ENCODE measurements at regions not wholly inside any gene's neighbourhood (a gene's known extent, or its start where the extent isn't known, plus 50 kb on each side); places are given as distances from the start of the nearest gene placed in this dataset.

GRCh38 chr12:87464565-87464964 lies 564.6 kb downstream of the C12orf50 start:
- Histone ChIP-seq H3K4me3 (ENCODE audit: low read depth, low read length) (no peak overlapping the region), H3K4me1 (ENCODE audit: control insufficient read depth, insufficient read depth, low read length) (no peaks in the 10 kb centered on the region), H3K27ac (ENCODE audit: extremely low read depth, low read depth, low read length) (no peak overlapping the region), H3K9me3 (ENCODE audit: control insufficient read depth, insufficient read depth, low read depth, low read length) (no peaks in the 10 kb centered on the region), H3K36me3 (ENCODE audit: control insufficient read depth in 2 of 2, insufficient read depth in 1 of 2, low read length in 2 of 2) (no peaks in the 10 kb centered on the region)
- no peak for TF ChIP-seq ZNF837 (tag by site-specific recombination; IDR thresholded peaks at IDR 0.05)
- TF ChIP-seq, protein P1, sequence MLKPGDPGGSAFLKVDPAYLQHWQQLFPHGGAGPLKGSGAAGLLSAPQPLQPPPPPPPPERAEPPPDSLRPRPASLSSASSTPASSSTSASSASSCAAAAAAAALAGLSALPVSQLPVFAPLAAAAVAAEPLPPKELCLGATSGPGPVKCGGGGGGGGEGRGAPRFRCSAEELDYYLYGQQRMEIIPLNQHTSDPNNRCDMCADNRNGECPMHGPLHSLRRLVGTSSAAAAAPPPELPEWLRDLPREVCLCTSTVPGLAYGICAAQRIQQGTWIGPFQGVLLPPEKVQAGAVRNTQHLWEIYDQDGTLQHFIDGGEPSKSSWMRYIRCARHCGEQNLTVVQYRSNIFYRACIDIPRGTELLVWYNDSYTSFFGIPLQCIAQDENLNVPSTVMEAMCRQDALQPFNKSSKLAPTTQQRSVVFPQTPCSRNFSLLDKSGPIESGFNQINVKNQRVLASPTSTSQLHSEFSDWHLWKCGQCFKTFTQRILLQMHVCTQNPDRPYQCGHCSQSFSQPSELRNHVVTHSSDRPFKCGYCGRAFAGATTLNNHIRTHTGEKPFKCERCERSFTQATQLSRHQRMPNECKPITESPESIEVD (tag by site-specific recombination; IDR thresholded peaks at IDR 0.05) = no peak
- no peak for TF ChIP-seq ZNF660 (tag by site-specific recombination; IDR thresholded peaks at IDR 0.05)
- TF ChIP-seq, protein P2, sequence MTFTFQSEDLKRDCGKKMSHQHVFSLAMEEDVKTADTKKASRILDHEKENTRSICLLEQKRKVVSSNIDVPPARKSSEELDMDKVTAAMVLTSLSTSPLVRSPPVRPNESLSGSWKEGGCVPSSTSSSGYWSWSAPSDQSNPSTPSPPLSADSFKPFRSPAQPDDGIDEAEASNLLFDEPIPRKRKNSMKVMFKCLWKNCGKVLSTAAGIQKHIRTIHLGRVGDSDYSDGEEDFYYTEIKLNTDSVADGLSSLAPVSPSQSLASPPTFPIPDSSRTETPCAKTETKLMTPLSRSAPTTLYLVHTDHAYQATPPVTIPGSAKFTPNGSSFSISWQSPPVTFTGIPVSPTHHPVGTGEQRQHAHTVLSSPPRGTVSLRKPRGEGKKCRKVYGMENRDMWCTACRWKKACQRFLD (tag by site-specific recombination; IDR thresholded peaks at IDR 0.05) = no peak
- no peak for TF ChIP-seq ZNF354C (tag by site-specific recombination; IDR thresholded peaks at IDR 0.05; ENCODE audit: borderline replicate concordance, low read depth)
- POLR2A ChIA-PET = no interaction called here
- CTCF ChIA-PET = no interaction called here

- POLR2A ChIA-PET = no interaction called here
Measured at GRCh38 chr12:87444039-87444438, 585.2 kb downstream of the C12orf50 start.

GRCh38 chr12:87441511-87441910 lies 587.7 kb downstream of the C12orf50 start:
- POLR2A ChIA-PET = no interaction called here
- Histone ChIP-seq H3K4me1 (ENCODE audit: control insufficient read depth, insufficient read depth, low read length) (no peaks in the 10 kb centered on the region), H3K36me3 (ENCODE audit: control insufficient read depth in 2 of 2, insufficient read depth in 1 of 2, low read length in 2 of 2) (no peaks in the 10 kb centered on the region), H3K4me3 (ENCODE audit: low read depth, low read length) (no peak overlapping the region), H3K27ac (ENCODE audit: extremely low read depth, low read depth, low read length) (no peak overlapping the region), H3K9me3 (ENCODE audit: control insufficient read depth, insufficient read depth, low read depth, low read length) (no peaks in the 10 kb centered on the region)
- CTCF ChIA-PET = no interaction called here
- TF ChIP-seq, protein P3, sequence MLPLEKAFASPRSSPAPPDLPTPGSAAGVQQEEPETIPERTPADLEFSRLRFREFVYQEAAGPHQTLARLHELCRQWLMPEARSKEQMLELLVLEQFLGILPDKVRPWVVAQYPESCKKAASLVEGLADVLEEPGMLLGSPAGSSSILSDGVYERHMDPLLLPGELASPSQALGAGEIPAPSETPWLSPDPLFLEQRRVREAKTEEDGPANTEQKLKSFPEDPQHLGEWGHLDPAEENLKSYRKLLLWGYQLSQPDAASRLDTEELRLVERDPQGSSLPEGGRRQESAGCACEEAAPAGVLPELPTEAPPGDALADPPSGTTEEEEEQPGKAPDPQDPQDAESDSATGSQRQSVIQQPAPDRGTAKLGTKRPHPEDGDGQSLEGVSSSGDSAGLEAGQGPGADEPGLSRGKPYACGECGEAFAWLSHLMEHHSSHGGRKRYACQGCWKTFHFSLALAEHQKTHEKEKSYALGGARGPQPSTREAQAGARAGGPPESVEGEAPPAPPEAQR (tag by site-specific recombination; IDR thresholded peaks at IDR 0.05) = no peak
- TF ChIP-seq ZNF426 (tag by site-specific recombination; IDR thresholded peaks at IDR 0.05) = no peak
- TF ChIP-seq SP2 (tag by site-specific recombination; IDR thresholded peaks at IDR 0.05) = no peak
- TF ChIP-seq ZNF785 (tag by site-specific recombination; IDR thresholded peaks at IDR 0.05) = no peak
- no peak for TF ChIP-seq ZNF433 (tag by site-specific recombination; IDR thresholded peaks at IDR 0.05; ENCODE audit: low read depth)
- TF ChIP-seq ZFP69B (tag by site-specific recombination; IDR thresholded peaks at IDR 0.05) = no peak
- TF ChIP-seq ZNF561 (tag by site-specific recombination; IDR thresholded peaks at IDR 0.05; ENCODE audit: borderline replicate concordance) = no peak
- no peak for TF ChIP-seq ZNF10 (tag by site-specific recombination; IDR thresholded peaks at IDR 0.05)
- TF ChIP-seq ZNF140 (tag by site-specific recombination; IDR thresholded peaks at IDR 0.05) = no peak
- no peak for TF ChIP-seq WT1 (tag by site-specific recombination; IDR thresholded peaks at IDR 0.05)
- no peak for TF ChIP-seq ZNF501 (tag by site-specific recombination; IDR thresholded peaks at IDR 0.05)
- TF ChIP-seq, protein P4, sequence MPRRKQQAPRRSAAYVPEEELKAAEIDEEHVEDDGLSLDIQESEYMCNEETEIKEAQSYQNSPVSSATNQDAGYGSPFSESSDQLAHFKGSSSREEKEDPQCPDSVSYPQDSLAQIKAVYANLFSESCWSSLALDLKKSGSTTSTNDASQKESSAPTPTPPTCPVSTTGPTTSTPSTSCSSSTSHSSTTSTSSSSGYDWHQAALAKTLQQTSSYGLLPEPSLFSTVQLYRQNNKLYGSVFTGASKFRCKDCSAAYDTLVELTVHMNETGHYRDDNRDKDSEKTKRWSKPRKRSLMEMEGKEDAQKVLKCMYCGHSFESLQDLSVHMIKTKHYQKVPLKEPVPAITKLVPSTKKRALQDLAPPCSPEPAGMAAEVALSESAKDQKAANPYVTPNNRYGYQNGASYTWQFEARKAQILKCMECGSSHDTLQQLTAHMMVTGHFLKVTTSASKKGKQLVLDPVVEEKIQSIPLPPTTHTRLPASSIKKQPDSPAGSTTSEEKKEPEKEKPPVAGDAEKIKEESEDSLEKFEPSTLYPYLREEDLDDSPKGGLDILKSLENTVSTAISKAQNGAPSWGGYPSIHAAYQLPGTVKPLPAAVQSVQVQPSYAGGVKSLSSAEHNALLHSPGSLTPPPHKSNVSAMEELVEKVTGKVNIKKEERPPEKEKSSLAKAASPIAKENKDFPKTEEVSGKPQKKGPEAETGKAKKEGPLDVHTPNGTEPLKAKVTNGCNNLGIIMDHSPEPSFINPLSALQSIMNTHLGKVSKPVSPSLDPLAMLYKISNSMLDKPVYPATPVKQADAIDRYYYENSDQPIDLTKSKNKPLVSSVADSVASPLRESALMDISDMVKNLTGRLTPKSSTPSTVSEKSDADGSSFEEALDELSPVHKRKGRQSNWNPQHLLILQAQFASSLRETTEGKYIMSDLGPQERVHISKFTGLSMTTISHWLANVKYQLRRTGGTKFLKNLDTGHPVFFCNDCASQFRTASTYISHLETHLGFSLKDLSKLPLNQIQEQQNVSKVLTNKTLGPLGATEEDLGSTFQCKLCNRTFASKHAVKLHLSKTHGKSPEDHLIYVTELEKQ (tag by site-specific recombination; IDR thresholded peaks at IDR 0.05; ENCODE audit: borderline replicate concordance) = no peak
- no peak for TF ChIP-seq ZNF544 (tag by site-specific recombination; IDR thresholded peaks at IDR 0.05)
- TF ChIP-seq YY2 (tag by site-specific recombination; IDR thresholded peaks at IDR 0.05) = no peak
- TF ChIP-seq ZNF169 (tag by site-specific recombination; IDR thresholded peaks at IDR 0.05) = no peak
- no peak for TF ChIP-seq ZNF626 (tag by site-specific recombination; IDR thresholded peaks at IDR 0.05)

More at GRCh38 chr12:87444039-87444438, 585.2 kb downstream of the C12orf50 start:
- no peaks in the 10 kb centered on the region for H3K4me1 ChIP-seq (ENCODE audit: control insufficient read depth, insufficient read depth, low read length)
- CTCF ChIA-PET = interaction anchor here (0.5 to 0.8 kb wide), 2 partner anchors 12 to 375 kb away, joined by 3 read pairs; no protein-coding TSS in a partner anchor
- H3K4me3 ChIP-seq (ENCODE audit: low read depth, low read length) = no peak overlapping the region
- H3K9me3 ChIP-seq (ENCODE audit: control insufficient read depth, insufficient read depth, low read depth, low read length) = no peaks in the 10 kb centered on the region
- H3K27ac ChIP-seq (ENCODE audit: extremely low read depth, low read depth, low read length) = no peak overlapping the region
- H3K36me3 ChIP-seq (ENCODE audit: control insufficient read depth in 2 of 2, insufficient read depth in 1 of 2, low read length in 2 of 2) = no peaks in the 10 kb centered on the region
- TF ChIP-seq ZNF121 (tag by site-specific recombination; IDR thresholded peaks at IDR 0.05) = no peak
- no peak for TF ChIP-seq ZNF366 (tag by site-specific recombination; conservative IDR thresholded peaks at IDR 0.05)
- no peak for TF ChIP-seq KLF8 (tag by site-specific recombination; IDR thresholded peaks at IDR 0.05)
- no peak for TF ChIP-seq TCF7L2 (IDR thresholded peaks at IDR 0.05; ENCODE audit: borderline replicate concordance, low read depth, low read length)
- no peak for TF ChIP-seq ZNF19 (tag by site-specific recombination; IDR thresholded peaks at IDR 0.05; ENCODE audit: low read depth)
- no peak for TF ChIP-seq ZBTB17 (tag by site-specific recombination; IDR thresholded peaks at IDR 0.05)
- no peak for TF ChIP-seq ZNF341 (tag by site-specific recombination; IDR thresholded peaks at IDR 0.05; ENCODE audit: low read depth)
- TF ChIP-seq ZNF302 (tag by site-specific recombination; IDR thresholded peaks at IDR 0.05; ENCODE audit: low read depth) = no peak
- no peak for TF ChIP-seq SETDB1 (IDR thresholded peaks at IDR 0.05; ENCODE audit: insufficient read length, low read length)
- TF ChIP-seq EGR2 (tag by site-specific recombination; IDR thresholded peaks at IDR 0.05; ENCODE audit: low read depth) = no peak
- TF ChIP-seq SP2 (tag by site-specific recombination; IDR thresholded peaks at IDR 0.05) = no peak
- TF ChIP-seq ZNF555 (tag by site-specific recombination; conservative IDR thresholded peaks at IDR 0.05) = no peak
- TF ChIP-seq ZNF324 (tag by site-specific recombination; IDR thresholded peaks at IDR 0.05) = no peak
- no peak for TF ChIP-seq GLIS1 (tag by site-specific recombination; IDR thresholded peaks at IDR 0.05)
- no peak for TF ChIP-seq KLF10 (tag by site-specific recombination; IDR thresholded peaks at IDR 0.05)
- TF ChIP-seq MZF1 (tag by site-specific recombination; IDR thresholded peaks at IDR 0.05; ENCODE audit: borderline replicate concordance) = no peak
- no peak for TF ChIP-seq ZNF175 (tag by site-specific recombination; IDR thresholded peaks at IDR 0.05)
- TF ChIP-seq ZNF837 (tag by site-specific recombination; IDR thresholded peaks at IDR 0.05) = no peak
